Activated CD4-positive, alpha-beta T cell treated with anti-CD3 and anti-CD28 coated beads for 36 hours (primary cell): ENCODE measurements at regions not wholly inside any gene's neighbourhood (a gene's known extent, or its start where the extent isn't known, plus 50 kb on each side); places are given as distances from the start of the nearest gene placed in this dataset.
"Not testable (repeated sequence)": the region's sequence is repeated elsewhere in the genome, so short reads cannot be mapped to it uniquely, and the experiment has no call there.

ENCODE experiments used
- ATAC-seq: fragments of 200-7000 bp; cut with Tn5 transposase; one replicate; pipeline ENCODE4 v1.10.0; 2021; ENCODE audit warnings: mild to moderate bottlenecking, moderate library complexity
- CTCF ChIA-PET: fragments of 350-600 bp; sonication (Branson Sonifier 250); formaldehyde crosslinking; loops from one replicate; lab custom pipeline; 2021; ENCODE audit warnings: antibody characterized with exemption; lab: Charles Lee
- POLR2A ChIA-PET: fragments of 350-600 bp; sonication (Branson Sonifier 250); formaldehyde crosslinking; loops from one replicate; lab custom pipeline; 2021; ENCODE audit warnings: antibody characterized with exemption, inconsistent platforms; lab: Charles Lee
- DNase-seq: peaks from one replicate; pipeline ENCODE4 v3.0.0-alpha.2; 2020
- H3K27ac Mint-ChIP-seq: one replicate; pipeline ENCODE4 v1.8.0; 2021; ENCODE audit warnings: mixed read lengths
- H3K27me3 Mint-ChIP-seq: one replicate; pipeline ENCODE4 v1.8.0; 2021; ENCODE audit warnings: mixed read lengths
- H3K36me3 Mint-ChIP-seq: one replicate; pipeline ENCODE4 v1.8.0; 2021; ENCODE audit warnings: low read depth, mixed read lengths
- H3K4me1 Mint-ChIP-seq: one replicate; pipeline ENCODE4 v1.8.0; 2021; ENCODE audit warnings: mixed read lengths
- H3K4me3 Mint-ChIP-seq: one replicate; pipeline ENCODE4 v1.8.0; 2021; ENCODE audit warnings: mild to moderate bottlenecking, moderate library complexity, mixed read lengths
- H3K9me3 Mint-ChIP-seq: one replicate; pipeline ENCODE4 v1.8.0; 2021; ENCODE audit warnings: low read depth, mixed read lengths
- intact Hi-C, 2 experiments: fragments of 100-400 bp; cut with DNase I in 1 of 2; cut with micrococcal nuclease in 1 of 2; formaldehyde crosslinking; loops; one replicate each; pipeline versions ENCODE4 v1.14.2 to v1.15.1; 2022 to 2024; cut with DNase I, micrococcal nuclease

GRCh38 chr7:85823396-85824080 lies 636.7 kb upstream of the SEMA3D start:
- POLR2A ChIA-PET = no interaction called here
- H3K36me3 Mint-ChIP-seq = no peaks in the 10 kb centered on the region
- CTCF ChIA-PET = interaction anchor here (0.7 kb wide), 1 partner anchor 90 kb away, joined by 3 read pairs; no protein-coding TSS in a partner anchor
- DNase-seq (no peak), ATAC-seq (no peak)
- no peaks in the 10 kb centered on the region for H3K27me3 Mint-ChIP-seq
- H3K4me3 Mint-ChIP-seq = no peak overlapping the region
- no peak overlapping the region for H3K27ac Mint-ChIP-seq
- no peaks in the 10 kb centered on the region for H3K9me3 Mint-ChIP-seq
- intact Hi-C loops = no loop called here
- H3K4me1 Mint-ChIP-seq = no peaks in the 10 kb centered on the region

- Mint-ChIP-seq H3K9me3 (no peaks in the 10 kb centered on the region), H3K27me3 (no peaks in the 10 kb centered on the region), H3K27ac (no peak overlapping the region), H3K4me1 (no peaks in the 10 kb centered on the region), H3K36me3 (no peaks in the 10 kb centered on the region), H3K4me3 (no peak overlapping the region)
- no peak for DNase-seq
- ChIA-PET POLR2A (no interaction called here), CTCF (no interaction called here)
- ATAC-seq = no peak
- intact Hi-C loops = no loop called here
These were observed 635.1 kb upstream of the SEMA3D start for GRCh38 chr7:85821926-85822325.

GRCh38 chr7:85820702-85821443 lies 634.0 kb upstream of the SEMA3D start:
- DNase-seq (no peak), ATAC-seq (no peak)
- ChIA-PET CTCF (no interaction called here), POLR2A (no interaction called here)
- H3K36me3 Mint-ChIP-seq = no peaks in the 10 kb centered on the region
- no peak overlapping the region for H3K4me3 Mint-ChIP-seq
- intact Hi-C loops = no loop called here
- no peak overlapping the region for H3K27ac Mint-ChIP-seq
- no peaks in the 10 kb centered on the region for H3K9me3 Mint-ChIP-seq
- H3K27me3 Mint-ChIP-seq = no peaks in the 10 kb centered on the region
- H3K4me1 Mint-ChIP-seq = no peaks in the 10 kb centered on the region

GRCh38 chr7:85815526-85815925 lies 628.7 kb upstream of the SEMA3D start:
- intact Hi-C loops = no loop called here
- Mint-ChIP-seq H3K4me3 (no peak overlapping the region), H3K27me3 (no peaks in the 10 kb centered on the region), H3K36me3 (no peaks in the 10 kb centered on the region), H3K4me1 (no peaks in the 10 kb centered on the region), H3K27ac (no peak overlapping the region), H3K9me3 (no peaks in the 10 kb centered on the region)
- ChIA-PET POLR2A (no interaction called here), CTCF (no interaction called here)
- ATAC-seq = no peak
- no peak for DNase-seq

GRCh38 chr7:85806321-85806720 lies 619.5 kb upstream of the SEMA3D start:
- intact Hi-C loops = no loop called here
- CTCF ChIA-PET = no interaction called here
- no peak for DNase-seq
- H3K4me1 Mint-ChIP-seq = no peaks in the 10 kb centered on the region
- no peaks in the 10 kb centered on the region for H3K36me3 Mint-ChIP-seq
- H3K27ac Mint-ChIP-seq = no peak overlapping the region
- no peak for ATAC-seq
- H3K27me3 Mint-ChIP-seq = no peaks in the 10 kb centered on the region
- H3K4me3 Mint-ChIP-seq = no peak overlapping the region
- no peaks in the 10 kb centered on the region for H3K9me3 Mint-ChIP-seq
- POLR2A ChIA-PET = no interaction called here

GRCh38 chr7:85805656-85806055 lies 618.8 kb upstream of the SEMA3D start:
- intact Hi-C loops = no loop called here
- ChIA-PET CTCF (no interaction called here), POLR2A (no interaction called here)
- H3K27ac Mint-ChIP-seq = no peak overlapping the region
- no peaks in the 10 kb centered on the region for H3K27me3 Mint-ChIP-seq
- H3K9me3 Mint-ChIP-seq = no peaks in the 10 kb centered on the region
- DNase-seq (no peak), ATAC-seq (no peak)
- no peaks in the 10 kb centered on the region for H3K36me3 Mint-ChIP-seq
- no peaks in the 10 kb centered on the region for H3K4me1 Mint-ChIP-seq
- H3K4me3 Mint-ChIP-seq = no peak overlapping the region

GRCh38 chr7:85805249-85805648 lies 618.4 kb upstream of the SEMA3D start:
- H3K4me1 Mint-ChIP-seq = no peaks in the 10 kb centered on the region
- POLR2A ChIA-PET = no interaction called here
- no peaks in the 10 kb centered on the region for H3K27me3 Mint-ChIP-seq
- H3K36me3 Mint-ChIP-seq = no peaks in the 10 kb centered on the region
- CTCF ChIA-PET = no interaction called here
- DNase-seq = no peak
- ATAC-seq = no peak
- no peak overlapping the region for H3K4me3 Mint-ChIP-seq
- intact Hi-C loops = no loop called here
- no peak overlapping the region for H3K27ac Mint-ChIP-seq
- H3K9me3 Mint-ChIP-seq = no peaks in the 10 kb centered on the region

- POLR2A ChIA-PET = no interaction called here
- Mint-ChIP-seq H3K4me1 (no peaks in the 10 kb centered on the region), H3K36me3 (no peaks in the 10 kb centered on the region), H3K4me3 (no peak overlapping the region), H3K9me3 (peaks cover under 1% of the 10 kb centered on the region), H3K27me3 (no peaks in the 10 kb centered on the region), H3K27ac (no peak overlapping the region)
- CTCF ChIA-PET = no interaction called here
- DNase-seq (no peak), ATAC-seq (no peak)
- intact Hi-C loops = no loop called here
These were observed 615.4 kb upstream of the SEMA3D start for GRCh38 chr7:85802211-85802610.

GRCh38 chr7:85796956-85797355 lies 610.1 kb upstream of the SEMA3D start:
- ChIA-PET CTCF (no interaction called here), POLR2A (no interaction called here)
- ATAC-seq (no peak), DNase-seq (no peak)
- Mint-ChIP-seq H3K4me3 (no peak overlapping the region), H3K27ac (no peak overlapping the region), H3K27me3 (no peaks in the 10 kb centered on the region), H3K4me1 (no peaks in the 10 kb centered on the region), H3K36me3 (no peaks in the 10 kb centered on the region), H3K9me3 (peaks cover 6% of the 10 kb centered on the region)
- intact Hi-C loops = no loop called here

GRCh38 chr7:85791098-85791497 lies 604.2 kb upstream of the SEMA3D start:
- ATAC-seq, DNase-seq, H3K4me3 Mint-ChIP-seq, H3K27me3 Mint-ChIP-seq, intact Hi-C loops, POLR2A ChIA-PET, H3K36me3 Mint-ChIP-seq, H3K9me3 Mint-ChIP-seq, H3K4me1 Mint-ChIP-seq, H3K27ac Mint-ChIP-seq: not testable (repeated sequence)
- CTCF ChIA-PET = interaction anchor here (0.6 kb wide), 1 partner anchor 1517 kb away, joined by 4 read pairs; no protein-coding TSS in a partner anchor

GRCh38 chr7:85781606-85782005 lies 594.8 kb upstream of the SEMA3D start:
- Mint-ChIP-seq H3K4me3 (no peak overlapping the region), H3K4me1 (no peaks in the 10 kb centered on the region), H3K9me3 (peaks cover 9% of the 10 kb centered on the region), H3K36me3 (no peaks in the 10 kb centered on the region), H3K27me3 (no peaks in the 10 kb centered on the region), H3K27ac (no peak overlapping the region)
- CTCF ChIA-PET = no interaction called here
- POLR2A ChIA-PET = no interaction called here
- ATAC-seq (no peak), DNase-seq (no peak)
- intact Hi-C loops = no loop called here

- H3K4me1 Mint-ChIP-seq = no peaks in the 10 kb centered on the region
- no peaks in the 10 kb centered on the region for H3K9me3 Mint-ChIP-seq
- ChIA-PET POLR2A (no interaction called here), CTCF (no interaction called here)
- H3K27me3 Mint-ChIP-seq = no peaks in the 10 kb centered on the region
- H3K4me3 Mint-ChIP-seq = no peak overlapping the region
- intact Hi-C loops = no loop called here
- ATAC-seq (no peak), DNase-seq (no peak)
- H3K36me3 Mint-ChIP-seq = no peaks in the 10 kb centered on the region
- no peak overlapping the region for H3K27ac Mint-ChIP-seq
These were observed 590.0 kb upstream of the SEMA3D start for GRCh38 chr7:85776691-85777345.
